Inferior parietal cortex (tissue), 1 donor: ENCODE measurements at regions not wholly inside any gene's neighbourhood (a gene's known extent, or its start where the extent isn't known, plus 50 kb on each side); places are given as distances from the start of the nearest gene placed in this dataset.
"Not testable (repeated sequence)": the region's sequence is repeated elsewhere in the genome, so short reads cannot be mapped to it uniquely, and the experiment has no call there.

Experiments used
- DNase-seq: peaks from one replicate; pipeline ENCODE4 v3.0.0-alpha.2; 2016; ENCODE audit errors: extremely low spot score

DNA sequence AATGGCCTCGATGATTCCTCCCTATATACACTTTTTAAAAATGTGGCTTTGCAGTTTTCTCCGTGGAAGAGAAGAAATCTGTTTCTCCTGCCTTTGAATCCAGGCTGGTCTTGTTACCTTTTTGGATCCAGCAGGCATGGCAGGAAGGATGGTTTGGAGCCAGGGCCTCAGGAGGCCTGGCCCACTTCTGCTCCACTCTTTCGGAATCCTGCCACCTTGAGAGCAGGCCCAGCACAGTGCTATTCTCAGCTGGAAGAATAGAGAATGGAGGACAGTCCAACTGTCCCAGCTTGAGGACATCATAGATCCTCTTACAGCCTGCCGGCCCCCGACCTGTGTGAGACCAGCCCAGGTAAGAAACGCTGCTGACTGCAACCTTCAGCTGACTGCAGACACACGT is 421.5 kb downstream of the FUT8 start:
- no peak for DNase-seq

DNA sequence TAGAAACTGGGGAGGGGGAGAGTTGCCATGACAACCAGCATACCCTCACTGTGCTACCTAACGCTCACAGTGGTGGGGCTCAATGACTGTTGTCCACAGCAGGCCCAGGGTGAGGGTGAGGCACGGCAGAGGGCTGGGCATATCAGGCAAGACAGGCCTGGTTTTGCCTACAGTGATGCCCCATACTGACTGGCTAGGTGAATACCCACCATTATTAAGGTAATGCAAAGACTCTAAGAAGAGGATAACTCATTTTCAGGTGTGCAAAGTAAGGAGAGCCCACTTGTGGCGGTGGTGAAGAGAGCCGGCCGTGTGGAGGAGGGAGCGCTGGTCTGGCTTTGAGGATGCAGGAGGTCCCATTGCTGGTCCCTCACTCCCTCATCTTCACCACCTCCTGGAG is 422.3 kb downstream of the FUT8 start:
- no peak for DNase-seq

DNA sequence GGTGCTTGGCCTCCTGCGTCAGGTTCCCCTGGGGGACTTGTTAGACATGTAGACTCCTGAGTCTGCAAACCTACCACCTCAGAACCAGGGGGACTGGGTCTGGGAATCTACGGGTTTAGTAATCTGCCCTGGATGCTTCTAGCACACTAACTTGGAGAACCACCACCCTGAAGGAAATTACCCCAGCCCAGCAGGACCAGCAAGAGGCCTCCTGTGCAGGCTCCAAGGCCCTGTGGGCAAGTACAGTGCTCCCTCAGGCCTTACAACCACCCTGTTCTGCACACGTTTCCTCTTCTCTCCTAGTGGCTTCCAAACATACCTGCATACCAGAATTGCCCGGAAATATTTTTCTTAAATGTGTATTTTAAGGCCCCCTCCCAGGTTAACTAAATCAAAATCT is 423.0 kb downstream of the FUT8 start:
- DNase-seq = no peak

DNA sequence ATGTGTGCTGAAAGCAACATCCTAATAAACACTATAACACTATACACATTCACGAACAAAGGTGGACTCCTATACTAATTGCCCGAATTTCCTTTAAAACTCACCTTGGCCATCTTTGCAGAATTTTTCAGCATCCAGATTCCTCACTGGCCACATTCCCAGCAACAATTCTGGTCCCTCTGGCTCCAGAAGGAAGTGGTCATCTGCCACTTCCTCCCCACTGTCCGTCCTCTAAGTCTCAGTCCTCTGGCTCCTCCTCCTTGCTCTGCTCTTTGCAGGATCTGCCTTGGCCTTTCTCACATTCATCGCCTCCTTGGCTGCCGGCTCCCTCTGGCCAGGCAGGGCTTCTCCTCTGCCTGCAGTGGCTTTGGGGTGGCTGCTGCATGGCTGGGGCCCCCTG is 426.0 kb downstream of the FUT8 start:
- DNase-seq = no peak

DNA sequence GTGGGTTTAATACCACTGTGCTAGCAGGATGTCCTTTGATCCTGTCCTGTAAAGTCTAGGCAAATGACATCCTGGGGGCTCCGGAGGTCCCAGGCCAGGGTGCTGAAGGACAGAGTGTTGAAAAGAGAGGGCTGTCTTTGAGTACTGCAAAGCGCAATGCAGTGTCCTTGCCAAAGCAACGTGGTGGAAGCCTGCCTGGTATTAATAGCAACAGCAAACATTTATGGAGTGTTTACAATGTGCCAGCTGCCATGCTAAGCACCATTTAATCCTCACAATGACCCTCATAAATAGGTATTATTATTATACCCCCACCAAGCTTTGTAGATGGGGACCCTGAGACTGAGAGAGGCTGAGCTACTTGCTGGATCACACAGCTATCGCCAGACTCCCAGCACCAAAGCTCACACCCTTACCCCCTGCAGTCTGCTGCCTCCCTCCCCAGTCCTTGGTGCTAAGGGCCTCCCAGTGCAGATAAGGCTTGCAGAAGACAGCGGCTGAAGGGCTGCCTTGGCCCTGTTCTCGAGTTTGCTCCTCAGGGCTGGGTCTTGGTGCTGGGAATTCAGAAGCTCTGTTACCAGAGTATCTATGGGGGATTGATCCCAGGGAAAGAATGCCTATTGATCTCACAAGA is 427.7 kb downstream of the FUT8 start:
- DNase-seq = no peak

DNA sequence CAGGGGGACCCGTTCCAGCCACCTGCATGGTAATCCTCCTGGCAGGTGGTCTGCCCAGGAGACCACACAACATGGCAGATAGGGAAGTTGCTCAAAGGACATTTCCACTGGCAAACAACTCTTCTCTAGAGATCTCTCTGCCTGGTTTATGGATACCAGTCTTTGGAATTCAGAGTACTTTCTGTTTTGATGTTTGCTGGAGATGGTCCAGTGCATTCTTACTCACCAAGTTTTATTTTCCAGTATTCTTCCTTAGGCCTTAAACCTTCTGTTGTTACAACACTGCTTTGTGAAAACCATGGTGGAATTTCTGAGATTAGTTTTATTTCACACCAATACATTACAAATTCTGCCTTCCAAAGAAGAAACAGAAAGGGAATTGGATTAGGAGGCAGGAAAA is 428.3 kb downstream of the FUT8 start:
- no peak for DNase-seq

DNA sequence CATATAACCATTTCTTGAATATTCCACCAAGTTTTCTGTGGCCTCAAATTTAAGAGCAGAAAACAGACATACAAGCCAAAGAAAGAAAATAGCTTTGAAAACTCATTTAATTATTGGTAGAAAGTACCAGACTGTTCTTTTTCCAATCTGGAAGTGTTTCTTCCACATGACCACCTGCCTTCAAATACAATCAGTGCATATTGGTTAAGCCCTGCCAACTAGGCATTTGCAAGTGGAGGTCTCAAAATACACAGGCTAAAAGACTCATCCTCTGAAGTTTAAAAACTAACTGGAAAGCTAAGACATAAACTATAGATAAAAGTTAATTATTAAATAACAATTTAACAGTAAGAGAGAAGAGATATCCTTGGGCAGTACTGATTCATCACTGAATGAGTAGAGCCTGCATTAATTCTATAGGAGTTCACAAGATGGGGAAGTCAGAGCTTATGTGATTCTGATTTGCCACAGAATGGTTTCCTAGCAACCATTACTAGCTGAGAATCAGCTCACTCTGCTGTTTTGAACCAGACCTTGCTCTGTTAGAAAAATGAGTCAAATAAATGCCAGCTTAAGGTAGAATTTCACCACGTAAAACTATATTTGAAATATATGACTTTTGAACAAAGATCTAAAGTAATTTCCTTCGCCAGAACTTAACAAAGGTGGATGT is 433.8 kb downstream of the FUT8 start:
- no peak for DNase-seq

DNA sequence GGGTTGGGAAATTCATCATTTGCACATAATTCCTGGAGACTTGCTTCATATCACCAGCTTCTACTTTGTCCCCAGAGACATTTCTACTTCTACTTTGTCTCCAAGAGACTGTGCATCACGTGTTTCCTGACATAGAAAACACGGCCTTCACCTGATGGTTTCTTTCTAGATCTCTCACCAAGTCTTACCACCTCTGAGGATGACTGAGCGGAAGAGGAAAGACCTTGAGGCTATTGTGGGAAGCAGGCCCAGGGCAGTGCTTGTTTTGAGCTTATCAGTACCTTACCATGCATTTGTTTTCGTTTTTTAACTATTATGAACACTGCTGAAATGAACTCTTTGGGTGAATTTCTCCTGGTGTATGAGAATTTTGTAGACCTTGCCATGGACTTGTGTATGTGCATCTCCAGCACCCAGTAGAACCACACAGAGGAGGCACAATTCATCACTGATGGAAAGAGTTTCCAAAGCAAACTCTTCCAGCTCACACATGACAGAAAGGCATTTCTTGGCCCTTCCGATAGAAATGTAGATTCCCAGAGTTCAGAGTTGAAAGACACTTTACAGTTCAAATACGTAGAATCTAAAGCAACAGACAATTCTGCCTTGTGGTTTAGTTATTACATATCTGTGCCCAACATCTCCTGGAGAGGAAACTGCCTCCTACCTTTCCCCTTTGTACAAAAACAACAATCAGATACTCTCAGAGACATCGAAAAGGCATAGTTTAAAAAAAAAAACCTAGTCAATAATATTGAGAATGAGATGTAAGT is 434.7 kb downstream of the FUT8 start:
- DNase-seq = no peak

DNA sequence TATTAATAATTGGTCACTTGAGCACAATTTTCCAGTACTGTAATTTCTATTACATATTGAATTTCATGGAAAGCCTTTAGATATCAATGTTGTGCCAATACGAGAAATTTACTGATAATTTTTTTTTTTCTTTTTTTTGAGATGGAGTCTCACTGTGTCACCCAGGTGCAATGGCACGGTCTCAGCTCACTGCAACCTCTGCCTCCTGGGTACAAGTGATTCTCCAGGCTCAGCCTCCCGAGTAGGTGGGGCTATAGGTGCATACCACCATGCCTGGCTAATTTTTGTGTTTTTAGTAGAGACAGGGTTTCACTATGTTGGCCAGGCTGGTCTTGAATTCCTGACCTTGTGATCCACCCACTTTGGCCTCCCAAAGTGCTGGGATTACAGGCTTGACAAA is 435.4 kb downstream of the FUT8 start:
- not testable (repeated sequence) for DNase-seq

DNA sequence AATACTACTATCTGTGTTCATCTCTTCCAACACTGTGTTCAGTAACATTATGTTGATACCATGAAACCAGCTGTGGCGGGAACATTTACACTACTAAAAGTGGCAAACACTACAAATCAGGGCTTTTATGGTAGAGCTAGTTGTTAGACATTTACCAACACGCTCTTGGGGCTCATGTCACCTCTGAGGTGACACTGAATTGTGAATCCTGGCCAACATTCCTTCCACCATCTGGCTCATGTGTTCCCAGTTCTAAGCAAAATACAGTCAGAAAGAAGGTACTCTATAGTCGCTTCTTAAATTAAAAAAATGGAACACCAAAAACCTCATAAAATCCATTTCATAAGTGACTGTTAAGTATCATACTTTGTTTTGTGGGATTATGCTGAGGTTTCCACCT is 436.6 kb downstream of the FUT8 start:
- no peak for DNase-seq

DNA sequence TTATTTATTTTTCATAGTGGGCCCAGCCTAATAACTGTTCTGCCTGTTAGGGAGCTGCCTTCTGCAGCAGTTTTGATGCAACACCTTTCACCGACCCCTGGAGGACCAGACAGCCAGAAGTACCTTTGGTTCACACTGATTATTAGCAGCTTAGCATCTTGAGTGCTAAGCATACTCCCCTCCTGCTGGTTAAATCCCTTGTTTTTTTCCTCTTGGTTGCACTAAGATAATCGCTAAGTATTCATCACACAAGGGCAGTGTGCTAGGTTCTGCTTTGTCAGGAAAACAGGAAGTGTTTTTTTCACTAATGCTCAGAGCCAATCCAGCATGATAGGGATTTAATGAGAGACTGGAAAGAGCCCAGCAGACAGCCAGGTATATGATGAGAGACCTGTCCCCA is 437.0 kb downstream of the FUT8 start:
- DNase-seq = no peak

DNA sequence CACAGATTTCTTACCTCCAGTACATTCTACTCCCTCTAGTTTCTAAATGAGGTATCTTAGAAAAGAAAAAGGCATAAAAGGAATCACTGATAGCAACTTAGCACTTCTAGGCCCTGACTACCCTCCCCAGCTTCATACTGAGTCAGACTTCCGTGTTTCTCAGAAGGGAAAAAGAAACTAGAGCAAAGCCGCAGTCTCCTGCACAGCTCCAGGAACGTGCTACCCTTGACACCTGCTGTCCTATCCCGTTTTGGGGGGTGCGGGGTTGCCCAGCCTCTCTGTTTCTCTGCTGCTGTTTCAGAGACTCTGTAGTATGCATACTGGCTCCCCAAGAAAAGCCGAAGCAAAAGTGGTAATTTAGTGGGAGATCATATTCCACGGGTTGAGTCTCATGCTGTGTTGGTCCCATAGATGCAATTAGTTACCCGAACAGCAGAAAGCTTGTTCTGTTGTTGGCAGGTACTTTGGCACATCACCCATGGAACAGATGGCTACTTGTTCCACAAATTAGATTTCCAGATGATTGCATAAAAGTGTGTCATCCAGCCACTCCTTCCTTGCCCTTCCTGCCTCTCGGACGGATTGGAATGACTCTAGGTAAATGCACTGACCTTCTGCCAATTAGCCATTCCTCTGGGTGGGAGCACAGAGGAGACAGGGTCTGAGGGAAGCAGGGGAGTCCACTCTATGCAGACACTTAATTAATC is 438.1 kb downstream of the FUT8 start:
- DNase-seq = no peak

DNA sequence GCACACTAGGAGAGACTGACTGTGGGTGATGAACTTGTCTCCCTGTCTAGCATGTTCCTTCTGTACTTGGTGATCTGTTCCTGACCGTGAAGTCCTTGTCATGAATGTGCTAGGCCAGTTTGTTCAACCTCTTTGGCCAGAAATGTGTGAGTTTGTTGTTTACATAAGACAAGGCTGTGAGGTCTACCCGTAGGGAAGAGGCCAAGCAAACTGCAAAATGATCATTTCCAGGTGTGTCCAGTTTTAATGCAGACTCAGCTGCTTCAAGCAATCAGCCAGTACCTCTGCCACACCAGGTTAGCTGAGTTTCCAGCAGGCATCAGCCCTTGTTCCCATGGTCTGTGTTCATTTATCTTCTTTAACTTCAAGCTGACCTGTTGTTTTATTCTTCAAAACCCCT is 440.2 kb downstream of the FUT8 start:
- DNase-seq = no peak

DNA sequence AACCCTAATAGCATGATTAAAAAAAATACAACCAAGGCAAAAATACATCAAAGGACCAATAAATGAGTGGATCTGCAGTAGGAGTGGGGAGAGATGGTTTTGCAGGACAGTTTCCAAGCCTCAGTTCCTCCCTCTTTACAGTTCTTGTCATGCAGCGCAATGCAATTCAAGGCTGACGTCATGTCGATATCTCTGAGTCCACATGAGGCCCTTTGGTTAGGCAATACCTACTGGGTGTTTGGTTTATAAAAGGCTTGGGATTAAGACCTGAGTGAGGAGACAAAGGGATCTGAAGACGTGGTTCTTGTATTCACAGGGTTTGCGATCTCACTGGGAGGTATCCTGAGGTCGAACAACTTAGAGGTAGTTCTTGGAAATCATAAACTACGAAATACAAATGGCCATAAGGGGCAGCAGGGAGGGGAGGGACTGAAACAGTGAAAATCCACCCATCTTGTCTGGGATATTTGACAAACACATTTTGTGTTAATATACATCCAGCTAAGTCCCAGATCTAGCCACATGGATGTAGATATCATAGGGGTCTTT is 441.0 kb downstream of the FUT8 start:
- DNase-seq = no peak

DNA sequence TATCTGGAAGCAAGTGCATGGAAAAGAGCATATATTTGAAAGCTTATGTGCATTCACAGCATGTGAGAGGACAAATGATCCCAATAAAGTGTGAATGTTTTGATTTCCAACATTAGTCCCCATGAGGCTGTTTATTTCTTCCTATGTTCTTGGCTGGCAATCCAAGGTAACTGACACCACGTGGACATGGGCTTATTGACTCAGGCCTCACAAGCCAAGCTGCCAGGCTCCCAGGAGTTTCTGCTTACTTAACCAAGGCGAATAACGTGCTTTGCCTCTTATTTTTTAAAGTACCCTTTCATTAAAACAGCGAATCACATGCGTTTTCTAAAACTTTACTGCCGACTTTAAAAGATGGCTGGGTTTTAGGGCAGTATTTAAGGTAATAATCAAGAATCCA is 441.7 kb downstream of the FUT8 start:
- DNase-seq = no peak

DNA sequence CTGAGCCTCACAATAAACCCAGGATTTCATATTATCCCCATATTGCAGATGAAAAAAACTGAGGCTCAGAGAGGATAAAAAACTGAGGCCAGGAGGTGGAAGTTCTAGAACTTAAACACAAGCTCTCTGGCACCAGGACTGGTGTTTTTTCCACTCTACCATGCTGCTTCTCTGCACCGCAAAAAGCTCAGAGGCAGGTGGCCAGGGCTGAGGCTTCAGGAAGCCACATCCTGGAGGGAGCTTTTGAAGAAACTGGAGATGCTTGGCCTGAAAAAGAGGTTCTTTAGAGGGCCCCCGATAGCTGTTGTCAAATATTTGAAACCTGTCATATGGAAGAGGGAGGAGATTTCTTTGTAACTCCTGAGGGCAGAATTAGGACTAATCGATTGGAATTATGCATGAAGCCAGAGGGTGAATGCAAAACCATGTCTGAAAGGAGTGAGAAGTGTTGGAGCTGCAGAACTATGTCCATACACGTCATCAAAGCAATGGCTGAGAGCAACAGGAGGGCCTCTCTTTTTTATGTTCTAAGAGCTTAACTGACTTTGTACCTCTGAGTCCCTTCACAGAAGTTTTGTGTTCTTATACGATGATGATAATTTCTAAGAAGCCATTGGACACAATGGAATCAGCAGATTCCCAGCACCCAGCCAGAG is 448.6 kb downstream of the FUT8 start:
- DNase-seq = no peak

DNA sequence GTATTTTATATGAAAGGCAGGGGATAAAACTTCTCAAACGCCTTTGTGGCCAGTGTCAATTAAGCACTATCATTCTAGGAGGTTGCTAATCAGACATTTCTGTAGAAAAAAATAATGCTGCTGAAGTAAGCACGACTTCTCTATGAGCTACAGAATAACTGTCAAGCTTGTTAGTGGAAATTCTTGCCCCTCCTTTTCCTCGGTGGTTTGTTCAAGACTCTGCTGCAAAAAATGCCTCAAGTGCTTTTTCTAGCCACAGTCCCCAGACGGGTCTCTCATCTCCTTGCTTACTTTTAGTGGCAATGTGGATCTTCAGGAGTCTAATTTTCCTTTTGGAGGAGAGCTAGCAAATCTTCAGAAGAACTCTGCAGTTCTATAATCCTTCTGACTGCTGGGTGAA is 452.0 kb downstream of the FUT8 start:
- DNase-seq = no peak

DNA sequence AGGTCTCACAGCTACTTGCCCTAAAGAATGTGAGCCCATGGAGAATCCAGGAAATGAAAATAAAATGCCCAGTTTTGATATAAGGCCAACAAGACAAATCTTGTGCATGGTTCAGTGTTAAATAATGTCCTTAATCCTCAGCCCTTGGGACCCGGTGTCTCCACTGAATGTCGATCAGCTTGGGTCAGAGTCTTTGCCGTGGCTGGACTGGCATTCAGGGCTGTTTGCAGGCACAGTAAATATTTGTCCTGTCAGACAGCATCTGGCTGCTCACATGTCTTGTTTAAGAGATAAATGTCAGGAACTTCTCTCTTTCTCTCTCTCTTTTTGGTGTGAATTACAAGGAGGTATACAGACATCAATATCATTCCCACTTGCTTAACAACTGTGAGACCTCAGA is 452.5 kb downstream of the FUT8 start:
- no peak for DNase-seq

DNA sequence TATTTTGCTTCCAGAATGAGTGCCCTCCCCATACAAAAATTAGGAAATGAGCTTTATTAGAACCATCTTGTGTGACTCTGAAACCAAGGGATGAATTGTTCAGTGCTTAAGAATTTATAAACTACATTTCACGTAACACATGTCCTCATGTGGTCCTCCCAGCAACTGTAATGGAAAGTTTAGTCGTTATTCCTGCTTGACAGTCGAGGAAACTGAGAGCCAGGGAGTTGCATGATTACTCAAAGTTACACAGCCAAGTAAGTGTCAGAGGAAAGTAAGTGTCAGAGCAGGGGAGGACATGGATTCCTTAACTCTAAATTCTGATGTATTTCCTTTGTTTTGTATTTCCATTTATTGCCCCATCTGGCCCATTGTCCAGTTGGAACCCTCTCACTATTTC is 453.9 kb downstream of the FUT8 start:
- no peak for DNase-seq

DNA sequence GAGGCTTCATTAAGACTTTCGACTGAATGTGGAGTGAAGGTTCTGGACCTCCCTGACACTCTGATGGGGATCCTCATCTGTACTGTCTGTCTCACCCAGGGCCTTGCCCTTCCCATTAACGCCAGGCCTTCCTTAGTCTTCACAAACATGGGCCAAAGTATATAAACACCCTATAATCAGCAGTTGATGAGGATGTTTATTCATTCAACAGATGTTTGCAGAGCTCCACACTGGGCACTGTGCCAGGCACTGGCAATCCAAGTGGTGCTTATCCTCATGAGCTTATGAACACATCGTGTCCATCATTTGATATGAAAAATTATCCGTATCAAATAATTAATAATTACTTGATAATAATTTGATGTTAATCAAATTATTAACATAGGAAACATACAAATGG is 454.4 kb downstream of the FUT8 start:
- no peak for DNase-seq

DNA sequence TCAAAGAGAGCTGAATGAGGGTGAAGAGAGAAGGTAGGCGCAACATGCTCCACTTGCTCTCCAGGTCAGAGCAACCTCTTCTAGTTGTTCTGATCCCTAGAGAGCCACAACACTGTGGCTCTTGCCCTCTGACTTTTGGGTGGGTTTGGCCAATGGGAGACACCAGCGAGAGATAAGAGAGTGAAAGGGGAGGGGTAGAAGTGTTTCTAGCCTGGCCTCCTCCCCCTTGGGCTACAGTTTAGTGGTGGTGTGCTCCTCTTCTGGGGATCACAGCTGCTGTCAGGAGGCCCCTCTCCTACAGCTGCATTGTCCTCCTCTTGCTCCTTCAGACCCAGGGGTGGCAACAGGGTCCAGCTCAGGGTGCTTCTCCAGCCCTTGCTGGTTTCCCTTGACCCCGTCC is 454.8 kb downstream of the FUT8 start:
- DNase-seq = no peak

DNA sequence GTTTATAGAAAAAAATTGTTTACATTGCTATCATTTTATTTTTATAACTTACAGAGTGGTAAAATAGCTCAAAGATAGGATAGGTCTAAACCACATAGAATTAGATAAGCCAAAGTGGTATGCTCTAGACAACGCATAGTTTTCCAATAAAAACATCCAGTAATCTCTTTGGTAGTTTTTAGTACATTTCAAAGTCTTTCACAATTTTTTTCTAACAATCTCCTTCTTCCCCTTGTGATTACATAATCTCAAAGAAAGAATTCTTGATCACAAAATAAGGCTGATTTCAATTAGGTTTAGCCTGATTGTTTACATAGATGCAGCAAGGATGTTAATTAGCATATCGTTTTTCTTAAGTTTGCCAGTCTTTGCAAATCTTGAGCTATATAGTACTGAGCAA is 460.0 kb downstream of the FUT8 start:
- no peak for DNase-seq
